ENCODE measurements at regions not wholly inside any gene's neighbourhood (a gene's known extent, or its start where the extent isn't known, plus 50 kb on each side); places are given as distances from the start of the nearest gene placed in this dataset.

DNA sequence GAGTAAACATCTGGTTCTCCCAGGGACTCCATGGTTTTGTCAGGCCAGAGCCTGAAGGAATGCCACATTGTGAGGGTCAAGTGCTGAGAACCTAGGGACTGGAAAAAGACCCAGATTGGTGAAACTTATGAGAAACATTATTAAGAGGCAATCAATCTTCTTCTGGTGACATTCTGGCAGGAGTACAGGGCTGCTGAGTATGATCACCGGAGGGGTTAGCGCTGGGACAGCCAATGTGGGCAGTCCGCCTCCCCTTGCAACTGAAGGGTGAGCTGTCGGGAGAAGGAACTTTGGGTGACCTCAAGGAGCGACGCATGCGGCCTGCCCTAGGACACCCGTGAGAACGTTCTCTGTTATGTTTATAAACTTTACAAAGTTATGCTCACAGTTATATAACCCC lies 429.0 kb downstream of the LMO4 start:
- no peaks in the 10 kb centered on the region for H3K4me1 ChIP-seq (ENCODE audit: control insufficient read depth, insufficient read depth, low read length, poor library complexity, severe bottlenecking)
- H3K4me3 Mint-ChIP-seq, result no peak overlapping the region
- no peaks in the 10 kb centered on the region for H3K36me3 Mint-ChIP-seq
- H3K4me3 ChIP-seq (ENCODE audit: low read depth, low read length), result no peak overlapping the region
- H3K27ac Mint-ChIP-seq, result no peak overlapping the region
- H3K9me3 Mint-ChIP-seq, result peaks cover 0 to 5% (median 0%) of the 10 kb centered on the region in 7 donors
- H3K27me3 Mint-ChIP-seq, result no peaks in the 10 kb centered on the region
- no peaks in the 10 kb centered on the region for H3K9me3 ChIP-seq (ENCODE audit: control insufficient read depth in 2 of 2, low read length in 2 of 2)
- DNase-seq, result no peak
- H3K27me3 ChIP-seq (ENCODE audit: control insufficient read depth, insufficient read depth, low read length), result no peaks in the 10 kb centered on the region
- no peak for ATAC-seq (ENCODE audit: low read depth in 2 of 2)
- H3K4me1 Mint-ChIP-seq, result no peaks in the 10 kb centered on the region
- no peaks in the 10 kb centered on the region for H3K36me3 ChIP-seq (ENCODE audit: control insufficient read depth, insufficient read depth, low read length)
- no peak overlapping the region for H3K27ac ChIP-seq (ENCODE audit: insufficient read depth, low read length, poor library complexity, severe bottlenecking)

DNA sequence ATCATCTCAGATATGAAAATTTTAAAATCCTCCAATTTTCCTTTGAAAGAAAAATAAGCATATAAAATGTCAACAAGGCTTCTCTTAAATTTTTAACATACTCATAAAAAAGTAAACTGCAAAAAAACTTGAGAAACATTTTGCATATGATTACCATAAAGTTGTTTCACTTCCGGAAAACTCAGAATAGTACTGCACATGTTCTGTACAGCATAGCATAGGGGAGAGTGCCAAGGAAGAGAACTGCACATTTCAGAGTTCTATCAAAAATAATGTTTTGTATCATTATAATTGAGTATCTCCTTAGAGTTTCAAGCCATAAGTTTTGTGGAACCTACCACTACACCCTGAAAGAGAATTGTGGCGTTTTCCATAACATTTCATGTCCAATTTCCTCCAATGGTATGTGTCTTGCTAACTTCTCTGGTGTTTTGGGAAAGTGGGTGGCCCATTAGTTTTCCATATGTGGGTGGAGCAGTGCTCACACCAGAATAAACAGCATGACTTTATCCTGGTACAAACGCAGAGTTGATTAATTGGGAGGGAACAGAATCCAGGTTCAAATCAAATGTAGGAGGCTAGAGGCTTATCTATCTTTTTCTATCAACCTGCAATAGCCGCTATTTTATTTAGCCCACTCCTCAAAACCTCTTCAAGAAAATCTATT lies 430.9 kb downstream of the LMO4 start:
- H3K27me3 ChIP-seq (ENCODE audit: control insufficient read depth, insufficient read depth, low read length), result no peaks in the 10 kb centered on the region
- H3K27ac ChIP-seq (ENCODE audit: insufficient read depth, low read length, poor library complexity, severe bottlenecking), result no peak overlapping the region
- Mint-ChIP-seq H3K27me3 (no peaks in the 10 kb centered on the region), H3K9me3 (peaks cover 0 to 5% (median 1%) of the 10 kb centered on the region in 7 donors), H3K36me3 (no peaks in the 10 kb centered on the region), H3K4me3 (no peak overlapping the region), H3K4me1 (no peaks in the 10 kb centered on the region), H3K27ac (no peak overlapping the region)
- H3K4me1 ChIP-seq (ENCODE audit: control insufficient read depth, insufficient read depth, low read length, poor library complexity, severe bottlenecking), result no peaks in the 10 kb centered on the region
- no peak overlapping the region for H3K4me3 ChIP-seq (ENCODE audit: low read depth, low read length)
- H3K9me3 ChIP-seq (ENCODE audit: control insufficient read depth in 2 of 2, low read length in 2 of 2), result no peaks in the 10 kb centered on the region
- no peak for ATAC-seq (ENCODE audit: low read depth in 2 of 2)
- DNase-seq, result no peak
- no peaks in the 10 kb centered on the region for H3K36me3 ChIP-seq (ENCODE audit: control insufficient read depth, insufficient read depth, low read length)

GRCh38 chr1:87760155-87760554 lies 431.5 kb downstream of the LMO4 start:
- Histone ChIP-seq H3K4me3 (ENCODE audit: low read depth, low read length) (no peak overlapping the region), H3K9me3 (ENCODE audit: control insufficient read depth in 2 of 2, low read length in 2 of 2) (no peaks in the 10 kb centered on the region), H3K27ac (ENCODE audit: insufficient read depth, low read length, poor library complexity, severe bottlenecking) (no peak overlapping the region), H3K27me3 (ENCODE audit: control insufficient read depth, insufficient read depth, low read length) (no peaks in the 10 kb centered on the region), H3K4me1 (ENCODE audit: control insufficient read depth, insufficient read depth, low read length, poor library complexity, severe bottlenecking) (no peaks in the 10 kb centered on the region), H3K36me3 (ENCODE audit: control insufficient read depth, insufficient read depth, low read length) (no peaks in the 10 kb centered on the region)
- peaks cover 0 to 5% (median 1%) of the 10 kb centered on the region in 7 donors for H3K9me3 Mint-ChIP-seq
- no peaks in the 10 kb centered on the region for H3K27me3 Mint-ChIP-seq
- H3K4me1 Mint-ChIP-seq, result no peaks in the 10 kb centered on the region
- H3K27ac Mint-ChIP-seq, result no peak overlapping the region
- H3K36me3 Mint-ChIP-seq, result no peaks in the 10 kb centered on the region
- ATAC-seq (ENCODE audit: low read depth in 2 of 2) (no peak), DNase-seq (no peak)
- H3K4me3 Mint-ChIP-seq, result no peak overlapping the region

DNA sequence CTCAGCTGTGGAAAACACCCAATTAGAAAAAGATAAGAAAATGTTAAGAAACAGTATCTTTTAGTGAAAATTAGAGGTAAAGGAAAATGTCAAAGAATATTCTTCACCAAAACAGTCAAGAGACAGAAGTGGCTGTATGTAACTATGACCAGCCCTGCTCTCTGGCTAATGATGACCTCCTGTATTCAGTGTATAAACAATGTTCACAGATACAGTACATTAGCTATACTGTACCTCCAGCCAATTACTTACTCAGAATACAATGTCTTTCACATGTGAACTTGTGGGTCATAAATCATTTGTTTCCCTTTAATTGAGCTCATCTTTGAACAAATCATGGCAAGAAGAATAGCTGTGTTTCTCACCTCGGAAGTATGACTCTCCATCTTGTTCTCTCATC lies 432.0 kb downstream of the LMO4 start:
- no peak for DNase-seq
- no peaks in the 10 kb centered on the region for H3K27me3 ChIP-seq (ENCODE audit: control insufficient read depth, insufficient read depth, low read length)

GRCh38 chr1:87763483-87763882 lies 434.8 kb downstream of the LMO4 start:
- Mint-ChIP-seq H3K27me3 (no peaks in the 10 kb centered on the region), H3K36me3 (no peaks in the 10 kb centered on the region), H3K4me3 (no peak overlapping the region), H3K9me3 (peaks cover 0 to 3% (median 0%) of the 10 kb centered on the region in 7 donors), H3K27ac (no peak overlapping the region), H3K4me1 (no peaks in the 10 kb centered on the region)
- Histone ChIP-seq H3K27me3 (ENCODE audit: control insufficient read depth, insufficient read depth, low read length) (no peaks in the 10 kb centered on the region), H3K4me1 (ENCODE audit: control insufficient read depth, insufficient read depth, low read length, poor library complexity, severe bottlenecking) (no peaks in the 10 kb centered on the region), H3K9me3 (ENCODE audit: control insufficient read depth in 2 of 2, low read length in 2 of 2) (no peaks in the 10 kb centered on the region), H3K27ac (ENCODE audit: insufficient read depth, low read length, poor library complexity, severe bottlenecking) (no peak overlapping the region), H3K4me3 (ENCODE audit: low read depth, low read length) (no peak overlapping the region), H3K36me3 (ENCODE audit: control insufficient read depth, insufficient read depth, low read length) (no peaks in the 10 kb centered on the region)
- no peak for ATAC-seq (ENCODE audit: low read depth in 2 of 2)
- DNase-seq, result no peak

More for the DNA sequence above, 432.0 kb downstream of the LMO4 start:
- Histone ChIP-seq H3K36me3 (ENCODE audit: control insufficient read depth, insufficient read depth, low read length) (no peaks in the 10 kb centered on the region), H3K4me3 (ENCODE audit: low read depth, low read length) (no peak overlapping the region), H3K27ac (ENCODE audit: insufficient read depth, low read length, poor library complexity, severe bottlenecking) (no peak overlapping the region), H3K4me1 (ENCODE audit: control insufficient read depth, insufficient read depth, low read length, poor library complexity, severe bottlenecking) (no peaks in the 10 kb centered on the region), H3K9me3 (ENCODE audit: control insufficient read depth in 2 of 2, low read length in 2 of 2) (no peaks in the 10 kb centered on the region)
- Mint-ChIP-seq H3K36me3 (no peaks in the 10 kb centered on the region), H3K4me1 (no peaks in the 10 kb centered on the region), H3K27me3 (no peaks in the 10 kb centered on the region), H3K9me3 (peaks cover 0 to 5% (median 1%) of the 10 kb centered on the region in 7 donors), H3K4me3 (no peak overlapping the region), H3K27ac (no peak overlapping the region)
- ATAC-seq (ENCODE audit: low read depth in 2 of 2), result no peak

DNA sequence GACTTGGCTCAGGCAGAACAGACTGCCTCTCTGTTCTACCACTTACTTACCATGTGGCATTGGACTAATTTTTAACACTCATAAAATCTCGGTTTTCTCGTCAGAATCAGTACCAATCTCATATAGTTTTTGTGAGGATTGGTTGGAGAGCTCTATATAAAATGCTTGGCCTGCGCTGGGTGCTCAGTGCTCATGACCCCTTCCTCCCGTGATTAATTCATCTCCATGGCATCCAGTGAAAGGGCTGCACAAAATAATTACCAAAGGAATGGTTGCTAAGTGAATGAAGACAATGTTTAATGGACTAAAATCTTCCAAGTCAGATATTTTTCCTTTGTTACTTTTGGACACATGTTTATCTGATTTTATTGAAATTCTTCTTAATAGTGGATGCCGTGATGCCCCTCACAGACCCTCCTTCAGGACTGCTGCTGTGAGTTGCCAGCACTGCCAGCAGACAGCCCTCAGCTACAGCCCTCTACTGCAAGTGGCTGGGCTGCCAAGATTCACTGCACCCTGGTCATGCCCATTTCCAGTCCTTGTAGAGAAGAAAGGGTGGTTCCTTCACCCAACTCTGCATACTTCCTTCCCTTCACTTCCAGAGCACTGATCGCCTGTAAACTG lies 436.5 kb downstream of the LMO4 start:
- no peak overlapping the region for H3K27ac Mint-ChIP-seq
- no peaks in the 10 kb centered on the region for H3K9me3 ChIP-seq (ENCODE audit: control insufficient read depth in 2 of 2, low read length in 2 of 2)
- no peak overlapping the region for H3K4me3 Mint-ChIP-seq
- H3K36me3 ChIP-seq (ENCODE audit: control insufficient read depth, insufficient read depth, low read length), result no peaks in the 10 kb centered on the region
- no peaks in the 10 kb centered on the region for H3K27me3 Mint-ChIP-seq
- H3K36me3 Mint-ChIP-seq, result no peaks in the 10 kb centered on the region
- no peak overlapping the region for H3K4me3 ChIP-seq (ENCODE audit: low read depth, low read length)
- no peak for DNase-seq
- H3K4me1 Mint-ChIP-seq, result no peaks in the 10 kb centered on the region
- peaks cover 0 to 4% (median 1%) of the 10 kb centered on the region in 7 donors for H3K9me3 Mint-ChIP-seq
- H3K27me3 ChIP-seq (ENCODE audit: control insufficient read depth, insufficient read depth, low read length), result no peaks in the 10 kb centered on the region
- H3K27ac ChIP-seq (ENCODE audit: insufficient read depth, low read length, poor library complexity, severe bottlenecking), result no peak overlapping the region
- H3K4me1 ChIP-seq (ENCODE audit: control insufficient read depth, insufficient read depth, low read length, poor library complexity, severe bottlenecking), result no peaks in the 10 kb centered on the region
- no peak for ATAC-seq (ENCODE audit: low read depth in 2 of 2)

- no peaks in the 10 kb centered on the region for H3K27me3 ChIP-seq (ENCODE audit: control insufficient read depth, insufficient read depth, low read length)
- Mint-ChIP-seq H3K27ac (no peak overlapping the region), H3K36me3 (no peaks in the 10 kb centered on the region), H3K27me3 (no peaks in the 10 kb centered on the region), H3K4me3 (no peak overlapping the region), H3K4me1 (no peaks in the 10 kb centered on the region), H3K9me3 (peaks cover 0 to 4% (median 1%) of the 10 kb centered on the region in 7 donors)
- no peaks in the 10 kb centered on the region for H3K4me1 ChIP-seq (ENCODE audit: control insufficient read depth, insufficient read depth, low read length, poor library complexity, severe bottlenecking)
- H3K9me3 ChIP-seq (ENCODE audit: control insufficient read depth in 2 of 2, low read length in 2 of 2), result no peaks in the 10 kb centered on the region
- no peak for ATAC-seq (ENCODE audit: low read depth in 2 of 2)
- no peak overlapping the region for H3K27ac ChIP-seq (ENCODE audit: insufficient read depth, low read length, poor library complexity, severe bottlenecking)
- H3K36me3 ChIP-seq (ENCODE audit: control insufficient read depth, insufficient read depth, low read length), result no peaks in the 10 kb centered on the region
- H3K4me3 ChIP-seq (ENCODE audit: low read depth, low read length), result no peak overlapping the region
- DNase-seq, result no peak
Observed at GRCh38 chr1:87765681-87766070, 437.0 kb downstream of the LMO4 start.

DNA sequence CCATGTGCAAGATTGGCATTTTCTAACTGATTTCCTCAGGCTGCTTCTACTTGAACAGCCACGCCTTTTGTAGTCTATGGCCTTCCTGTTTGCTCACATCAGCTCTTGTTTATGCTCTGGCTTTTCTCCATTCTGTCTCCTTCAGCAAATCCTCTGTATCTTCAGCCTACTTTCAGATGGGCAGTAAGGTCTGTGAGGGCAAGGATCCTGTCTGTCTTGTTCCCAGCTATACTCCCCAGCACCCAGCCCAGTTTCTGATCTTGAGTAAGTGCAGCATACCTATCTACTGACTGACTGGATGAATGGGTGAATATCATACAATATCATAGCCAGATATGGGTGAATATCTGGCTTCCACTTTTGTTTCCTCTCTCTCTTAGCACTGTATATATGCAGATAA lies 438.1 kb downstream of the LMO4 start:
- Histone ChIP-seq H3K4me1 (ENCODE audit: control insufficient read depth, insufficient read depth, low read length, poor library complexity, severe bottlenecking) (no peaks in the 10 kb centered on the region), H3K4me3 (ENCODE audit: low read depth, low read length) (no peak overlapping the region), H3K27ac (ENCODE audit: insufficient read depth, low read length, poor library complexity, severe bottlenecking) (no peak overlapping the region), H3K27me3 (ENCODE audit: control insufficient read depth, insufficient read depth, low read length) (no peaks in the 10 kb centered on the region), H3K9me3 (ENCODE audit: control insufficient read depth in 2 of 2, low read length in 2 of 2) (no peaks in the 10 kb centered on the region), H3K36me3 (ENCODE audit: control insufficient read depth, insufficient read depth, low read length) (no peaks in the 10 kb centered on the region)
- Mint-ChIP-seq H3K4me3 (no peak overlapping the region), H3K27me3 (no peaks in the 10 kb centered on the region), H3K27ac (no peak overlapping the region), H3K9me3 (peaks cover 0 to 4% (median 1%) of the 10 kb centered on the region in 7 donors), H3K36me3 (no peaks in the 10 kb centered on the region), H3K4me1 (no peaks in the 10 kb centered on the region)
- ATAC-seq (ENCODE audit: low read depth in 2 of 2) (no peak), DNase-seq (no peak)

All from CD4-positive, CD25-positive, alpha-beta regulatory T cell (primary cell).